ENCODE measurements at regions not wholly inside any gene's neighbourhood (a gene's known extent, or its start where the extent isn't known, plus 50 kb on each side); places are given as distances from the start of the nearest gene placed in this dataset.

- TF ChIP-seq, protein P1, sequence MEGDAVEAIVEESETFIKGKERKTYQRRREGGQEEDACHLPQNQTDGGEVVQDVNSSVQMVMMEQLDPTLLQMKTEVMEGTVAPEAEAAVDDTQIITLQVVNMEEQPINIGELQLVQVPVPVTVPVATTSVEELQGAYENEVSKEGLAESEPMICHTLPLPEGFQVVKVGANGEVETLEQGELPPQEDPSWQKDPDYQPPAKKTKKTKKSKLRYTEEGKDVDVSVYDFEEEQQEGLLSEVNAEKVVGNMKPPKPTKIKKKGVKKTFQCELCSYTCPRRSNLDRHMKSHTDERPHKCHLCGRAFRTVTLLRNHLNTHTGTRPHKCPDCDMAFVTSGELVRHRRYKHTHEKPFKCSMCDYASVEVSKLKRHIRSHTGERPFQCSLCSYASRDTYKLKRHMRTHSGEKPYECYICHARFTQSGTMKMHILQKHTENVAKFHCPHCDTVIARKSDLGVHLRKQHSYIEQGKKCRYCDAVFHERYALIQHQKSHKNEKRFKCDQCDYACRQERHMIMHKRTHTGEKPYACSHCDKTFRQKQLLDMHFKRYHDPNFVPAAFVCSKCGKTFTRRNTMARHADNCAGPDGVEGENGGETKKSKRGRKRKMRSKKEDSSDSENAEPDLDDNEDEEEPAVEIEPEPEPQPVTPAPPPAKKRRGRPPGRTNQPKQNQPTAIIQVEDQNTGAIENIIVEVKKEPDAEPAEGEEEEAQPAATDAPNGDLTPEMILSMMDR (conservative IDR thresholded peaks at IDR 0.05; ENCODE audit: low read depth, low read length): no peak
- DNase-seq (ENCODE audit: low read depth): no peak
- no peak overlapping the region for H3K4me3 ChIP-seq (ENCODE audit: low read length)
These were observed 78.6 kb upstream of the RGMB start for GRCh38 chr5:98694902-98695301.

- no peak for DNase-seq (ENCODE audit: low read depth)
- no peak overlapping the region for H3K4me3 ChIP-seq (ENCODE audit: low read length)
These were observed 75.1 kb upstream of the RGMB start for GRCh38 chr5:98698359-98698758.

GRCh38 chr5:98700730-98701129, 72.7 kb upstream of the RGMB start:
- TF ChIP-seq, protein P1 (conservative IDR thresholded peaks at IDR 0.05; ENCODE audit: low read depth, low read length): no peak
- DNase-seq (ENCODE audit: low read depth): no peak
- H3K4me3 ChIP-seq (ENCODE audit: low read length): no peak overlapping the region

More at GRCh38 chr5:98698359-98698758, 75.1 kb upstream of the RGMB start:
- TF ChIP-seq, protein P1 (conservative IDR thresholded peaks at IDR 0.05; ENCODE audit: low read depth, low read length): no peak

- TF ChIP-seq, protein P1 (conservative IDR thresholded peaks at IDR 0.05; ENCODE audit: low read depth, low read length): no peak
- no peak for DNase-seq (ENCODE audit: low read depth)
- no peak overlapping the region for H3K4me3 ChIP-seq (ENCODE audit: low read length)
These were observed 67.6 kb upstream of the RGMB start for GRCh38 chr5:98705841-98706240.

DNA sequence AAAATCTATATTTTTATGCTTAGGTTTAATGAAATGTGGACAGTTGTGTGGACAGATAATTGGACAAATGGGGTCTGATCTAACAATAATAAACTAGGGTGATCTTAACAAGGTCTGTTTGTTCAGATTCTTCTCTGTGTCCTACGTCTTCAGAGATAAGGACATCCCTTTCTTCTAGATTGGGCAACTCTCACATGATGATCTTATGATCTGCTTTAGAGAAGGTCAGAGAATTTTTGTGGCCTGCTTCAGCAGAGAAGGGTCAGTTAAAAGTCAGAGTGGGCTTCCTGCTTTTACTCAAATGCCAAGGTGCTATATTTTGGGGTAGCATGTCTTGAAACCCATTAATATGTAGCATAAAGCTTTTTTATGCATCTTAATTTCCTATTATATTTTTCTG, 63.8 kb upstream of the RGMB start:
- DNase-seq (ENCODE audit: low read depth): no peak
- H3K4me3 ChIP-seq (ENCODE audit: low read length): no peak overlapping the region
- TF ChIP-seq, protein P1 (conservative IDR thresholded peaks at IDR 0.05; ENCODE audit: low read depth, low read length): no peak

DNA sequence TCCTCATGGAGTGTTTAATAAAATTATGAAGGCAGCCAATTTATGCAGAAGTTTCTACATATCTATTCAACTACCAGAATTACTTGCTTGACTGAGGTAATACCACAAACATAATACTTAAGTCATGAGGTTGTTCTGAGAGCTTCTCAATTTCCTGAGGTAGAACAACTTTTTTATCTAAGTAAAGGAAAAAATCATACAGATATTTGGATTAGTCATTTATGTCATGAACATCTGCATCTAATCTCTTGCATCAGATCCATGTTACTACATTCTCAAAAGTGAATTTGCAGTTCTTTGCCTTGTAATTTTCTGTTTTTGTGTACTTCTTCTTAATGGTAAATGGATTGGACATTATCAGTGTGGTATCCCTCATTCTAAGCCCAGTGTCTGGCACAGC, 60.4 kb upstream of the RGMB start:
- TF ChIP-seq, protein P1 (conservative IDR thresholded peaks at IDR 0.05; ENCODE audit: low read depth, low read length): no peak
- no peak overlapping the region for H3K4me3 ChIP-seq (ENCODE audit: low read length)
- no peak for DNase-seq (ENCODE audit: low read depth)

DNA sequence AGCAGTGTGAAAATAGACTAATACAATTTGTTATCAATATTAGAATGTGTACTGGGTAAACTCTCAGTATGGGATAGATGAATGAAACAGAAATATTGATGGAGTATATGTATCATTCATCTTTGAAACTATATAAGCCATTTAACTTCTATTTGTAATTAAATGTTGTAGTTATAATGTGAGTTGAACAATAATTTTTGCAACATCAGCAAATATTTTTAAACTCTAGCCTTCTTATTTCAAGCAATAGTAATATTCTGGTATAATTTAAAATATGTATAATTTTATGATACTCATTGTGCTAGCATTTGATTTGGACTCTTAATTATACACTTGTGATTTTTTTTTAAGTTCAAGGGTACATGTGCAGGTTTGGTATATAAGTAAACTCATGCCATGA, 59.6 kb upstream of the RGMB start:
- TF ChIP-seq, protein P1 (conservative IDR thresholded peaks at IDR 0.05; ENCODE audit: low read depth, low read length): no peak
- H3K4me3 ChIP-seq (ENCODE audit: low read length): no peak overlapping the region
- no peak for DNase-seq (ENCODE audit: low read depth)

Data from retinal pigment epithelial cell (primary cell).